NCI-H1105 treated with DMSO at 0.1 percent for 48 hours (cell line): ENCODE measurements at regions not wholly inside any gene's neighbourhood (a gene's known extent, or its start where the extent isn't known, plus 50 kb on each side); places are given as distances from the start of the nearest gene placed in this dataset.

Experiments used
- DNase-seq: peaks from one replicate; lab custom pipeline; 2025; lab: John Stamatoyannopoulos, UW

DNA sequence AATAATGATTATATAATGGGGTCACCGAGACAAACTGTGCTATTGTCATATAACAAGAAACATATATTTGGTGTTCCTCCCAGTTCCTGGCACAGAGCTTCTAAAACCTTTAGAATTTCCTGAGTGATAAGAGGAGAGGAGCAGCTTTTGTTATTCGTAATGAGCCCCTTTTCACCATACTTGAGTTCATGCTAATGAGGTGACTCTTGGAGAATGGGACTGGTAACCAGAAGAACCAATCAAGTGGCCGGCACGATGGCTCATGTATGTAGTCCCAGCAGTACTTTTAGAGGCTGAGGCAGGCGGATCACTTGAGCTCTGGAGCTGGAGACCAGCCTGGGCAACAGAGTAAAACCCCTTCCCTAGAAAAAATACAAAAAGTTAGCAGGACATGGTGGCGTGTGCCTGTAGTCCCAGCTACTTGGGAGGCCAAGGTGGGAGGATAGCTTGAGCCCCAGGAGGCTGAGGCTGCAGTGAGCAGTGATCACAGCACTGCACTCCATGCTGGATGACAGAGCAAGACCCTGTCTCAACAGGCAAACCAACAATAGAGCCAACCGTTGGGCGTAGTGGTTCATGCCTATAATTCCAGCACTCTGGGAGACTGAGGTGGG is 62.7 kb upstream of the FTH1 start:
- DNase-seq, result no peak

DNA sequence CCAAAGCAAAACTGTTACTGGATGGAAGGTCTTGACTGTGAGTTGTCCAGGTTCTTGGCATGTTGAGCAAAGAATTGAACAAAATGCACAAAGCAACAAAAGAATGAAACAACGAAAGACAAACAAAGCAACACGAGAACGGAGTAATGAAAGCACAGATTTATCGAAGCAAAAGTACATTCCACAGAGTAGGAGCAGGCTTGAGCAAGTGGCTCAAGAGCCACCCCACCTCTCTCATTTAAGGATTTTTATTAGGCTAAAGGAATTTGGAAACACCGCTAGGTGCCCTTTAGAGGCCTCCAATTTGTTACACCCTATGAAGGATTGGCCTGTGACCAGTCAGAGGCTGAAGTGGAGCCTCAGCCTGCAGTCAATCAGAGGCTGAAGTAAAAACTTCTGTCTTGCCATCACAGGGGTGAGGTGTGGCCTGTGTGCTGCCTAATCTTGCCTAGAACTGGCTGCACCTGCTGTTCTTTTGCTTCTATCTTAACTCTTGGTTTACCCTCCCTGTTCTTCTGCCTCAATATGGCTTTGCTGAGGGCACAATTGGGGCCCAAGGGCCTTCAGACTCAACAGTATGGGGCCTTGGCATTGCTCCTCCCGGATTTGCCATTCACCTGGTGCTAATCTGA is 59.4 kb upstream of the FTH1 start:
- no peak for DNase-seq

DNA sequence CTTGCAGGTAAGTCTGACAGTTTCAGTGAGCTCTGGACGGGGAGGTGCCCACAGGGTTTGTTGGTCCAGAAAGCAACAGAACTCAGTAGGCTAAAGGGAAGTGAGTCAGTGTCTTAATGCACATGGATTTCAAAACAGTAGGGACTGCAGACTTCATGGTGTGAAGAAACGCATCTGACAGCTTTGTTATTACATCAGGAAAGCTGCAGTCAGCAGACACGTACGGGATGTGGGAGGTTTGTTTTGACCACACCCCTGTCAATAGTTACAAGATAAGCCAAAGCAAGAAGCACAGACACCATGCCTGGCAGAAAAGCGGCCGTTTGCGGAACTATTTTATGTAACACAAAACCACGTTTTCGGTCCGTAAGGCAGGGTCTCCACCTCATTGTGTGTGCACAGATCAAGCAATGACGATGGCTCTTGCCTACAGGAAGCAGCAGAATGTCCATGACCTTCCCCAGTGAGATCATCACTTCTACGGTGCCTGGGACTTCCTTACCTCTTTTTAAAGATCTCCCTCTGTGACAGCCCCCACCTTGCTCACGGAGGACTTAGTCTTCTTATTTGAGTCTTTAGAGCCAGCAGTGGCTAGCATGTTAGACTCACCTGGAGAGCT is 58.2 kb upstream of the FTH1 start:
- no peak for DNase-seq

DNA sequence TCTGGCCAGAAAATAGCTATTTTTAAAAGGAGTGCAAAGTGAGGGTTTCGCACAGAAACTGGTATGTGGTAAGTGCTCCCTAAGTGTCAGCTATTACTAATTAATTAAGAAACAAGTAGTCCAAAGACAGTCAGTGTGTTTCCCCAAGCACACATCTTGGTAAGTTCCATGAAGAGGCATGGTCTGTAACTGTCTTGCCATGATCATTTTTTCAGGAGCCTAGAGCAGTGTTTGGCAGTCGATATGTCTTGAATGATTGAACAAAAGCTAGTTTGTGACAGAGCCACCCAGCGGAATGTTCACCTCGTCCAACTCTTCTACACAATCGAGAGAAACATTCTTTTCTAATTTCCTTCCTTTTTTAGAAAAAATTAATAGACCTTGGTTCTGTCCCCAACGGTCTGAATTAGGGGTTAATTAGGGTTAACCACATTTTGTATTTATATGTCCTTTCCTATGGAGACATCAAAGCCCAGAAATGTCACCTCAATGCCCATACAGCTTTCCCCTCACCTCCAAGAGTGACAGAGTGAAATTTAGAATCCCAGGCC is 57.6 kb upstream of the FTH1 start:
- DNase-seq, result no peak

DNA sequence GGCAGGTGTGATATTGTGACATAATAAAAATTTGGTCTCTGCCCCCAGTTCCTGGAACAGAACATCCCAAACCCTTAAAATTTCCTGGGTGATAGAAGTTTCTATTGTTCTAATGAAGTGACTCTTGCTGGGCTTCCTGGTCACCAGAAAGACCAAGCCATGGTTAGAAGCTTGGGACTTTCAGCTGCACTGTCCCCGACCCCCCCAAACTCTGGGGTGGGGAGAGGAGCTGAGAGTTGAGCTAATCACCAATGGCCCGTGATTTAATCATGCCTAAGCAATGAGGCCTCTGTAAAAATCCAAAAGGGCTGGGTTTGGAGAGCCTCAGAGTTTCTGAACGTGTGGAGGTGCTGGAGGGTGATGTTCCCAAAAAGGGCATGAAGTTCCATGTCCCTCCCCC is 54.8 kb upstream of the FTH1 start:
- no peak for DNase-seq

DNA sequence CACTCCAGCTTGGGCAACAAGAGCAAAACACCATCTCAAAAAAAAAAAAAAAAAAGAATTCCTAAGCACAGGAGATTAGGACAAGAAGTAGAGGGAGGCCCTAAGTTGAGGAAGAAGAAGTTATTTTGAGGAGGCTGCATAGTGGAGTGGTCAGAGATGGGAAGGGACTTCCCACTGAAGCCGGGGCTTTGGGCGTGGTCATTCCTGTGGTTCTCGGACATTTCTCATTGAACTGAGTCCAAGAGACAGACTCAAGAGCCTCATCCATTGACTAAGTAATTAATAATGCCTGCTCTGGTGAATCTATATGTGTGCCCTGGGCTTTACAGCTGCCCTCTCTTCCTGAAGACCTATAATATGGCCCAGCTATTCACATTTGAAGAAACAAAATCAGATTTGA is 53.2 kb upstream of the FTH1 start:
- no peak for DNase-seq

DNA sequence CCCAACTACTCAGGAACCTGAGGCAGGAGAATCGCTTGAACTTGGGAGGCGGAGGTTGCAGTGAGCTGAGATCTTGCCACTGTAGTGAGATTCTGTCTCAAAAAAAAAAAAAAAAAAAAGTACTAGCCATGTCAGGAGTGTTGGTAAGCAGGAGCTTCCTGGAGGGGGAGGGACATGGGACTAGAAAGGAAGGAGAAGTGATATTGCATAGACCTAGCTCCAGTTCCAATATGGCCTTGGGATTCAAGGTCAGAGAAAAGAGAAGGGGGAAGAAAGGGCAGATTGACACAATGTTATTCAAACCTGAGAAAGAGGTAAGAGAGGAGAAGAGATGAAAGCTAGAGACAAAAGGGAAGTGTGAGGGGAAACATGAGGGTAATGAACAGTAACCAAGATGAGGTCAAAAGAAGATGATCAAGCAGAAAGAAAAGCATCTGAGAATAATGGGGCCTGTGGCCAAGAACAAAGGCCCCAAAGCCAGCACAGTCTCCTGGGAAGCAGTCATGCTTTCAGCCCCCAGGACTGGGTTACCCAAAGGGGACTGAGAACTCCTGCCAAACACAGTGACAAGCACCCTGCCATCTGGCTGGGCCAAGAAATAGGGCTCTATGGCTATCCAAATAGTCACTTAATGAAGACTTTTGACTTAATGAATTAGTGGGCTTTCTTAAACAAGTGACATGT is 51.7 kb upstream of the FTH1 start:
- DNase-seq, result no peak

DNA sequence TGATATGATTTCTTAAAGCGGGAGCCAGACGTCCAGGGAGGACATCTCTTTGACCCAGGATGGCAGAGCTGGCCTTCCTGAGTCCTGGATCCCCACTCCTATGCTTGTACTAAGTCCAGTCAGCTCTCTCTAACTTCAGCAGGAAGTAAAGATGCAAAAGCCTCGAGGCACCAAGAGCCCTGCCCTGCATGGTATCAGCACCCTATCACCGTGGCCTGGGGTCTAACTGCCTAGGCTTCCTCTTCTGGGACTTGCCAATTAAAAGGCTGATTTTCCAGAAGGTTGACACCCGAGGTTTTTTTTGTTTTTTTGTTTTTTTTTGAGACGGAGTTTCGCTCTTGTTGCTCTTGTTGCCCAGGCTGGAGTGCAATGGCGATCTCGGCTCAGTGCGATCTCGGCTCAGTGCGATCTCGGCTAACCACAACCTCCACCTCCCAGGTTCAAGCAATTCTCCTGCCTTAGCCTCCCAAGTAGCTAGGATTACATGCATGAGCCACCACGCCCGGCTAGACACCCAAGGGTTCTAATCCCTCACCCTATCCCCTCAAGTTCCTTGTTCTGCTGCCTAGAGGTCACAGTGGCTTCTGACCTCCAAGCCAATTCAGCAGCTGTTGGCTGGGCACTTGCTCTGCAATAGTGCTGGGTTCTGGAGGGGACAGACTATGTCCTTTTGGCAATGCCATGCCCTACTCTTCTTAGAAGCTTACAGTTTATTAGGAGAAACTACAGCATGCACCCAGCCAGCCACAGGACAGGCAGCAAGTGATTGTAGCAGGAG is 50.6 kb upstream of the FTH1 start:
- no peak for DNase-seq
